ENCODE measurements at regions not wholly inside any gene's neighbourhood (a gene's known extent, or its start where the extent isn't known, plus 50 kb on each side); places are given as distances from the start of the nearest gene placed in this dataset.

DNA sequence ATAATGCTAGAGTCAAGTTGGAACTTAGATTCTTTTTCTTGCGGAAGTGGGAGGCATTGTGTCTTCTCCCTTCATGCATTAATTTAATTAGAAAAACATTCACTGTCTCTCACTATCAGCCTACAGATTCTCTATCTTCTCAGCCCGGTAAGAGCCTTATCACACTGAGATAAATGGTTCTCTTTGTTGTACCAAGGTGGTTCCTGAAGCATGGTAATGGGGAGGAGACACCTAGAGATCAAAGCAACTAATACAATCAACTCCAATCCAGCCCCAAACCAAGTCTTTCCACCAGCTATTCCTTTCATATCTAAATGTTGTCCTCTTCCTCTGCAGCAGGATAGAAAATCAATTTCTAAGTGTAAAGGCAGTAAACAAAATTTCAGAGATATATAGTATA, 210.8 kb downstream of the DAD1 start:
- TF ChIP-seq, protein P1, sequence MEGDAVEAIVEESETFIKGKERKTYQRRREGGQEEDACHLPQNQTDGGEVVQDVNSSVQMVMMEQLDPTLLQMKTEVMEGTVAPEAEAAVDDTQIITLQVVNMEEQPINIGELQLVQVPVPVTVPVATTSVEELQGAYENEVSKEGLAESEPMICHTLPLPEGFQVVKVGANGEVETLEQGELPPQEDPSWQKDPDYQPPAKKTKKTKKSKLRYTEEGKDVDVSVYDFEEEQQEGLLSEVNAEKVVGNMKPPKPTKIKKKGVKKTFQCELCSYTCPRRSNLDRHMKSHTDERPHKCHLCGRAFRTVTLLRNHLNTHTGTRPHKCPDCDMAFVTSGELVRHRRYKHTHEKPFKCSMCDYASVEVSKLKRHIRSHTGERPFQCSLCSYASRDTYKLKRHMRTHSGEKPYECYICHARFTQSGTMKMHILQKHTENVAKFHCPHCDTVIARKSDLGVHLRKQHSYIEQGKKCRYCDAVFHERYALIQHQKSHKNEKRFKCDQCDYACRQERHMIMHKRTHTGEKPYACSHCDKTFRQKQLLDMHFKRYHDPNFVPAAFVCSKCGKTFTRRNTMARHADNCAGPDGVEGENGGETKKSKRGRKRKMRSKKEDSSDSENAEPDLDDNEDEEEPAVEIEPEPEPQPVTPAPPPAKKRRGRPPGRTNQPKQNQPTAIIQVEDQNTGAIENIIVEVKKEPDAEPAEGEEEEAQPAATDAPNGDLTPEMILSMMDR (IDR thresholded peaks at IDR 0.05) = no peak
- no peak for TF ChIP-seq POLR2A (IDR thresholded peaks at IDR 0.05)

All from adrenal gland (tissue), 5 donors.